SK-N-MC (cell line): ENCODE measurements at regions not wholly inside any gene's neighbourhood (a gene's known extent, or its start where the extent isn't known, plus 50 kb on each side); places are given as distances from the start of the nearest gene placed in this dataset.
"Not testable (repeated sequence)": the region's sequence is repeated elsewhere in the genome, so short reads cannot be mapped to it uniquely, and the experiment has no call there.

Experiments
- DNase-seq: peaks from one replicate; pipeline ENCODE4 v3.0.0-alpha.2; 2011; ENCODE audit warnings: low read depth, low spot score
- H3K27ac ChIP-seq: fragments of 200-600 bp; sonication (generic); 2 replicates; pipeline ENCODE4 v1.5.1; 2016; ENCODE audit warnings: mixed run types
- H3K36me3 ChIP-seq: fragments of 200-600 bp; sonication (generic); 2 replicates; pipeline ENCODE4 v1.6.1; 2017; ENCODE audit warnings: antibody characterized with exemption, low read length, mixed read lengths; ENCODE audit not compliant: insufficient read depth
- H3K4me3 ChIP-seq: fragments of 200-600 bp; sonication (generic); 2 replicates; pipeline ENCODE4 v1.5.1; 2016
- H3K9ac ChIP-seq: fragments of 200-600 bp; sonication (generic); 2 replicates; pipeline ENCODE4 v1.8.0; 2017; ENCODE audit warnings: mixed run types, mixed read lengths; ENCODE audit not compliant: insufficient read length
- H3K9me3 ChIP-seq: fragments of 200-600 bp; sonication (generic); 2 replicates; pipeline ENCODE4 v1.6.1; 2017; ENCODE audit warnings: low read depth, mild to moderate bottlenecking, antibody characterized with exemption, low read length, moderate library complexity, mixed read lengths
- EZH2 ChIP-seq: fragments of 200-600 bp; sonication (generic); IDR thresholded peaks from one replicate; pipeline ENCODE4 v1.6.1; 2017; ENCODE audit warnings: antibody characterized with exemption
- FOXP2 ChIP-seq: optimal IDR thresholded peaks from 2 replicates; pipeline ENCODE3; 2011; ENCODE audit warnings: mild to moderate bottlenecking, moderate library complexity; ENCODE audit not compliant: insufficient read depth; ENCODE audit errors: extremely low read length, control extremely low read depth
- POLR2AphosphoS5 ChIP-seq: IDR thresholded peaks from 2 replicates; pipeline ENCODE4 v1.6.1; 2012; ENCODE audit warnings: mild to moderate bottlenecking, low read depth, low read length, borderline replicate concordance

GRCh38 chr6:15739353-15739752 lies 76.5 kb upstream of the DTNBP1 start:
- TF ChIP-seq EZH2 (no peak), FOXP2 (no peak), POLR2AphosphoS5 (no peak)
- DNase-seq: no peak
- Histone ChIP-seq H3K9ac (no peak overlapping the region), H3K27ac (no peak overlapping the region), H3K36me3 (no peaks in the 10 kb centered on the region), H3K4me3 (no peak overlapping the region), H3K9me3 (no peaks in the 10 kb centered on the region)

- H3K36me3 ChIP-seq, H3K9ac ChIP-seq, H3K4me3 ChIP-seq, DNase-seq, H3K9me3 ChIP-seq, H3K27ac ChIP-seq: not testable (repeated sequence)
These were observed 75.4 kb upstream of the DTNBP1 start for GRCh38 chr6:15738195-15738594.

GRCh38 chr6:15736297-15736696 lies 73.5 kb upstream of the DTNBP1 start:
- Histone ChIP-seq H3K9me3 (no peaks in the 10 kb centered on the region), H3K36me3 (no peaks in the 10 kb centered on the region), H3K27ac (no peak overlapping the region), H3K9ac (no peak overlapping the region), H3K4me3 (no peak overlapping the region)
- DNase-seq: no peak
- TF ChIP-seq EZH2: no peak
- no peak for TF ChIP-seq POLR2AphosphoS5
- TF ChIP-seq FOXP2: no peak

GRCh38 chr6:15735567-15736265 lies 72.9 kb upstream of the DTNBP1 start:
- no peak overlapping the region for H3K27ac ChIP-seq
- TF ChIP-seq POLR2AphosphoS5: no peak
- no peak for TF ChIP-seq EZH2
- TF ChIP-seq FOXP2: no peak
- H3K36me3 ChIP-seq: no peaks in the 10 kb centered on the region
- no peak for DNase-seq
- no peak overlapping the region for H3K9ac ChIP-seq
- H3K4me3 ChIP-seq: no peak overlapping the region
- no peaks in the 10 kb centered on the region for H3K9me3 ChIP-seq

GRCh38 chr6:15734118-15734897 lies 71.5 kb upstream of the DTNBP1 start:
- no peak overlapping the region for H3K27ac ChIP-seq
- TF ChIP-seq FOXP2: no peak
- TF ChIP-seq POLR2AphosphoS5: no peak
- TF ChIP-seq EZH2: no peak
- no peak overlapping the region for H3K9ac ChIP-seq
- DNase-seq: no peak
- no peaks in the 10 kb centered on the region for H3K36me3 ChIP-seq
- H3K9me3 ChIP-seq: no peaks in the 10 kb centered on the region
- H3K4me3 ChIP-seq: no peak overlapping the region

- Histone ChIP-seq H3K27ac (no peak overlapping the region), H3K9ac (no peak overlapping the region), H3K9me3 (no peaks in the 10 kb centered on the region), H3K4me3 (no peak overlapping the region), H3K36me3 (no peaks in the 10 kb centered on the region)
- TF ChIP-seq POLR2AphosphoS5 (no peak), FOXP2 (no peak), EZH2 (no peak)
- DNase-seq: no peak
These were observed 68.1 kb upstream of the DTNBP1 start for GRCh38 chr6:15730922-15731321.

GRCh38 chr6:15730442-15730841 lies 67.6 kb upstream of the DTNBP1 start:
- no peak for DNase-seq
- Histone ChIP-seq H3K4me3 (no peak overlapping the region), H3K36me3 (no peaks in the 10 kb centered on the region), H3K9ac (no peak overlapping the region), H3K9me3 (no peaks in the 10 kb centered on the region), H3K27ac (no peak overlapping the region)
- TF ChIP-seq POLR2AphosphoS5: no peak
- no peak for TF ChIP-seq EZH2

GRCh38 chr6:15722731-15723130 lies 59.9 kb upstream of the DTNBP1 start:
- peaks cover 4% of the 10 kb centered on the region; the same call in 1 of the 2 replicates for H3K9me3 ChIP-seq
- H3K4me3 ChIP-seq: no peak overlapping the region
- no peak overlapping the region for H3K9ac ChIP-seq
- H3K27ac ChIP-seq: no peak overlapping the region
- no peaks in the 10 kb centered on the region for H3K36me3 ChIP-seq
- no peak for TF ChIP-seq FOXP2
- no peak for TF ChIP-seq POLR2AphosphoS5
- TF ChIP-seq EZH2: no peak
- DNase-seq: no peak

- H3K27ac ChIP-seq: no peak overlapping the region
- peaks cover 4% of the 10 kb centered on the region; the same call in 1 of the 2 replicates for H3K9me3 ChIP-seq
- TF ChIP-seq EZH2: no peak
- TF ChIP-seq FOXP2: no peak
- no peak for TF ChIP-seq POLR2AphosphoS5
- no peak for DNase-seq
- no peak overlapping the region for H3K9ac ChIP-seq
- H3K4me3 ChIP-seq: no peak overlapping the region
- no peaks in the 10 kb centered on the region for H3K36me3 ChIP-seq
These were observed 54.1 kb upstream of the DTNBP1 start for GRCh38 chr6:15716889-15717288.
